H1 (cell line): ENCODE measurements at regions not wholly inside any gene's neighbourhood (a gene's known extent, or its start where the extent isn't known, plus 50 kb on each side); places are given as distances from the start of the nearest gene placed in this dataset.

Experiments used
- EP300 ChIP-seq, 2 experiments: IDR thresholded peaks; 1 replicate in 1 of 2; 2 replicates in 1 of 2; pipeline ENCODE4 v1.6.1; 2011 to 2012; ENCODE audit warnings: low read depth in 2 of 2, low read length in 2 of 2, mild to moderate bottlenecking in 2 of 2, borderline replicate concordance in 1 of 2, inconsistent platforms in 1 of 2, moderate library complexity in 1 of 2
- POLR2A ChIP-seq, 2 experiments: IDR thresholded peaks; 1 replicate in 1 of 2; 2 replicates in 1 of 2; pipeline ENCODE4 v1.6.1; 2011; ENCODE audit warnings: low read depth in 2 of 2, low read length in 2 of 2, mild to moderate bottlenecking in 2 of 2; ENCODE audit errors: control extremely low read depth in 1 of 2
- POLR2AphosphoS5 ChIP-seq: IDR thresholded peaks from 2 replicates; pipeline ENCODE4 v1.6.1; 2011; ENCODE audit warnings: low read depth, low read length
- RAD21 ChIP-seq, 2 experiments: IDR thresholded peaks in 1 of 2; conservative IDR thresholded peaks in 1 of 2; 2 replicates each; pipeline ENCODE4 v1.6.1; 2011; ENCODE audit warnings: low read depth in 2 of 2, low read length in 2 of 2, improper control_type of control experiment in 1 of 2, inconsistent platforms in 1 of 2, mild to moderate bottlenecking in 1 of 2, moderate library complexity in 1 of 2
- RBBP5 ChIP-seq: IDR thresholded peaks from 2 replicates; pipeline ENCODE4 v1.7.1; 2012; ENCODE audit warnings: low read depth, mild to moderate bottlenecking, inconsistent platforms, low read length, moderate library complexity, borderline replicate concordance
- TCF12 ChIP-seq: IDR thresholded peaks from 2 replicates; pipeline ENCODE4 v1.6.1; 2011; ENCODE audit warnings: low read depth, mild to moderate bottlenecking, low read length
- TF ChIP-seq, protein P1 (sequence below): IDR thresholded peaks from 2 replicates; pipeline ENCODE4 v1.6.1; 2012; ENCODE audit warnings: inconsistent platforms
- TF ChIP-seq, protein P2 (sequence below), 3 experiments: IDR thresholded peaks; 1 replicate in 2 of 3; 2 replicates in 1 of 3; pipeline versions ENCODE4 v1.5.1 to v1.6.1; 2011; ENCODE audit warnings: low read length in 3 of 3, mild to moderate bottlenecking in 3 of 3, inconsistent platforms in 2 of 3, low read depth in 1 of 3, moderate library complexity in 1 of 3; ENCODE audit not compliant: insufficient read depth in 1 of 3; ENCODE audit errors: control extremely low read depth in 1 of 3

DNA sequence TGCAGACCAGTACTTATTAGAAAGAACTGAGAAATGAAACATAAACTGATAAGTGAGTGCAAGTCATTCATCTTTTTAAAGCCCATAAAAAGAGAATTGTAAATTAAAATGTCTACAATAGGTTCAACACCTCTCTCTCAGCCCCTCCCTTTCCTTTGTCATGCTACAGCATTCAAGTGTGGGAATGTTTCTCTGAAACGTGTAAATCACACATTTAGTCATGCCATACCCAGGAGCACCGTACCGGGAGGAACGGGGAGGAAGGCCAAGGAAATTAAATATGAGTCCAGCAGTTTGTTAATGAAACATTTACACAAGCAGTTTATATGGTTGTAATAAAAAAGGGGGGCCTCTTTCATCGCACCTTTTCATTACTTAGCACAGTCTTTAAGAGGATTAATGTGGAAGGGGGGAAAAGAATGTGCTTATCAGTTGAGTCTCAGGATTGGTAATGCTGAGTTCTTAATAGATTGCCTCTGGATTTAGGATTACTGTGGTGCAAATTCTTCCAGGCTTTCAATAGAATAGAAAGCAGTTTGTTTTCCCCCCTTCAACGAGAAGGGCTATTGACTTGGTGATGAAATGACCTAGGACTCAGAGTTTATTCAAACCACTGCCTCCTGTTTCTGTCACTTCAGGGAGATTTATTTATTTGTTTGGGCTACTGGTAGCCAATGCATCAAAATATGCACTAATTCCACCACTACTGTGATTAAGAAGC lies 176.0 kb upstream of the ZNF608 start:
- TF ChIP-seq, protein P1, sequence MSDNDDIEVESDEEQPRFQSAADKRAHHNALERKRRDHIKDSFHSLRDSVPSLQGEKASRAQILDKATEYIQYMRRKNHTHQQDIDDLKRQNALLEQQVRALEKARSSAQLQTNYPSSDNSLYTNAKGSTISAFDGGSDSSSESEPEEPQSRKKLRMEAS, result no peak
- TF ChIP-seq POLR2A (IDR thresholded peaks at IDR 0.05; ENCODE audit: control extremely low read depth in 1 of 2, low read depth in 2 of 2, low read length in 2 of 2) (no peak), RBBP5 (no peak), RAD21 (IDR thresholded peaks at IDR 0.05 in 1 of 2, conservative IDR thresholded peaks at IDR 0.05 in 1 of 2; ENCODE audit: low read depth in 2 of 2, low read length in 2 of 2) (no peak), POLR2AphosphoS5 (no peak), TCF12 (no peak), EP300 (IDR thresholded peaks at IDR 0.05; ENCODE audit: borderline replicate concordance in 1 of 2, low read depth in 2 of 2, low read length in 2 of 2) (no peak)
- TF ChIP-seq, protein P2, sequence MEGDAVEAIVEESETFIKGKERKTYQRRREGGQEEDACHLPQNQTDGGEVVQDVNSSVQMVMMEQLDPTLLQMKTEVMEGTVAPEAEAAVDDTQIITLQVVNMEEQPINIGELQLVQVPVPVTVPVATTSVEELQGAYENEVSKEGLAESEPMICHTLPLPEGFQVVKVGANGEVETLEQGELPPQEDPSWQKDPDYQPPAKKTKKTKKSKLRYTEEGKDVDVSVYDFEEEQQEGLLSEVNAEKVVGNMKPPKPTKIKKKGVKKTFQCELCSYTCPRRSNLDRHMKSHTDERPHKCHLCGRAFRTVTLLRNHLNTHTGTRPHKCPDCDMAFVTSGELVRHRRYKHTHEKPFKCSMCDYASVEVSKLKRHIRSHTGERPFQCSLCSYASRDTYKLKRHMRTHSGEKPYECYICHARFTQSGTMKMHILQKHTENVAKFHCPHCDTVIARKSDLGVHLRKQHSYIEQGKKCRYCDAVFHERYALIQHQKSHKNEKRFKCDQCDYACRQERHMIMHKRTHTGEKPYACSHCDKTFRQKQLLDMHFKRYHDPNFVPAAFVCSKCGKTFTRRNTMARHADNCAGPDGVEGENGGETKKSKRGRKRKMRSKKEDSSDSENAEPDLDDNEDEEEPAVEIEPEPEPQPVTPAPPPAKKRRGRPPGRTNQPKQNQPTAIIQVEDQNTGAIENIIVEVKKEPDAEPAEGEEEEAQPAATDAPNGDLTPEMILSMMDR (IDR thresholded peaks at IDR 0.05; ENCODE audit: control extremely low read depth in 1 of 3, insufficient read depth in 1 of 3, low read depth in 1 of 3, low read length in 3 of 3), result no peak
